ENCODE measurements at regions not wholly inside any gene's neighbourhood (a gene's known extent, or its start where the extent isn't known, plus 50 kb on each side); places are given as distances from the start of the nearest gene placed in this dataset.

DNA sequence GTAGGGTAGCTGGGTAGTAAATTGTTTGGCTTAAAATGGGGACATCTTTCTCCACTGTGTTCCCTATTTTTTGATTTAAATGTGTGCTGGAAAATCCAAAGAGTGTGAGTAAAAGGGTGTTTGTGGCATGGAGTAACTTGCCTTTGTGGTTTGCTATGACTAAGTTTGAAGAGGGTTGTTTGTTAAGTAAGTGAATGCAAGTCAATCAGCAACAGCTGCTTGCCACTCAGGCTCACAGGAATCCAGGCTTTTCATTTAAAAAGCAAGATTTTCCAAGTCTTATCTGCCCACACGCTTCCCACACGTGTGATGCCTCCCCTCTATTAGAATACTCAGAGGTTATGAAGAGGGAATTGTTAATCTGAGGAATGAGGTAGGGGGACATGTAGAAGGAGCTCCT lies 847.7 kb upstream of the RBFOX1 start:
- no peak for DNase-seq

- DNase-seq, result no peak
Measured at GRCh38 chr16:6484081-6484480, 848.6 kb upstream of the RBFOX1 start.

GRCh38 chr16:6483469-6484033 lies 849.1 kb upstream of the RBFOX1 start:
- DNase-seq, result no peak

GRCh38 chr16:6482696-6483468 lies 849.8 kb upstream of the RBFOX1 start:
- no peak for DNase-seq

DNA sequence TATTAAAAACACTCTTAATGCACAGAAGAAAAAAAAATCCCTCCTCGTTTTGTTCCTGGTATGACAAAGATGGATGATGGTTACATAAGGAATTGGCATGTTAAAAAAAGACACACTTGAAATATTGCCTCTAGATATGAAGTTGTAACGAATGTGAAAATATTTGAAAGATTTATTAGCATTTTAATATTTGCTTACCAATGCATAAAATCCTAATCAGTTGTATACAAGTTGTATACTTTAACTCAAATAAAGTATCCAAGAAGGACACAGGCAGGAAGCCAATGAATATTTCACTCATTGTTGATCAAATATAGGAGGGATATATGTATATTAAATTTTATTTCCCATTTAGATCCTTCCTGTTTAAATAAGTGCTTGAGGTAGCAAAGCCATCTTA lies 850.8 kb upstream of the RBFOX1 start:
- no peak for DNase-seq

DNA sequence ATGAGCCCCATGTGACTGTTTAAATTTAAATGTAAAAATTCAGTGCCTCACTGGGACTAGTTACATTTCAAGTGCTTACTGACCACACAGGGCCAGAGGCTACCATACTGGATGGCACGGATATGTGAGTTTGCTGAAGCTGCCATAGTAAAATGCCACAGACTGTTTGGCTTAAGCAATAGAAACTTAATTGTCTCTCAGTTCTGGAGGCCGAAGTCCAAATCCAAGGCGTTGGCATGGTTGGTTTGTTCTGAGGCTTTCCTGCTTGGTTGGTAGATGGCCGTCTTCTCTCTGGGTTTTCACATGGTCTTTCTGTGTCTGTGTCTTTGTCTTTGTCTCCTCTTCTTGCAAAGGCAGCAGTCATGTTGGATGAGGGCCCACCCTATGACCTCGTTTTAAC lies 878.9 kb upstream of the RBFOX1 start:
- no peak for DNase-seq

- no peak for DNase-seq
Measured at GRCh38 chr16:6447021-6447790, 885.4 kb upstream of the RBFOX1 start.

GRCh38 chr16:6446370-6446769 lies 886.3 kb upstream of the RBFOX1 start:
- DNase-seq, result no peak

- no peak for DNase-seq
Measured at GRCh38 chr16:6439129-6439528, 893.5 kb upstream of the RBFOX1 start.

DNA sequence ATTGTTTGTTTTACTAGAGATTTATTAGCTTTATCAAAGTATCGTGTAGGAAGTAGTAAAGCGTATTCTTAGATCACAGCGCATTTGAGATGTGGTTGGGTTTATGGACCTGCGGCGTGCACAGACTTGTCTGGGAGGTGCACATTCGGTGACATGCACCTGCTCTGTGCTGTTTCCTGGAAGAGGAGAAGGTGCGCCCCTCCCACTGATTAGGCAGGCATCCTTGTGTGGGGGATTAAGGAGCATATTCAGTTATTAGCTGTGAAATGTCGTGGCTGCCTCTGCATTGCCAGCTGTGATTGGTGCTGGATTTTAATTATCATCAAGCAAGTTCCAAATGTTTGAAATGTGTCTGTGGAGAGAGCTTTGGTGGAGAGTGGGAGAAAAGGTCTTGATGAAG lies 903.8 kb upstream of the RBFOX1 start:
- DNase-seq, result no peak

- no peak for DNase-seq
Measured at GRCh38 chr16:6427621-6428020, 905.0 kb upstream of the RBFOX1 start.

DNA sequence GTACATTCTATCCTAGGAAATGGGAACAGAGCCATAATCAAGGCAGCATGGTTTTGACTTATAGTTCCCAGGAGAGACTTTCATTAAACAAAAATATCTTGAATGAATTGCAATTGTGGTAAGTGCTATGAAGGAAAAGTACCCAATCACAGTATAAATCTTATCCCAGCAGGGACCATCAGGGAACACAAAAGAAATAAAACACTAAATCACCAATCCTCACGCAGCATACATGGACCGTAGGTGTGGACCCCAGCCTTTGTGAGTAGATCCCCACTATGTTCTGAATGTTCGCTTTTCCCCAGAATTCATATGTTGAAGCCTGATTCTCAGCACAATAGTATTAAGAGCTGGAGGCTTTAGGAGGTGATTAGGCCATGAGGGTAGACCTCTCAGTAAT lies 925.0 kb upstream of the RBFOX1 start:
- DNase-seq, result no peak

DNA sequence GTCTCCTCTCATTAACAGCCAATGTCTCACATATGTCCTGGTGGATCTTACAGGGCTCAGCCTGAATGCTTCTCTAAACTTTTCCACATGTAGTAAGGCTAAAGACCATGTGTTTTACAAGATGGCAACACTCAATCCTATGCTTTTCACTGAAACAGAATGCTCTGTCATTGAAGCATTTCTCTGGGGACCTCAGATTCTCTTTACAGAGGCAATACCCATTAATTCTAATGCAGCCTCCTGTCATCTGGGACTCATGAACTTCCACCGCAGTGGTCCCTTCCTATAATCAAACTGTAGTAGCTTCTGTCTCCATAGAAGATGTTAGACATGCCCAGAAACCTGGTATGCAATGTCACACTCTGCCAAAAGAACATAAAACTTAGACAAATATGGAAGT lies 926.6 kb upstream of the RBFOX1 start:
- DNase-seq, result no peak

DNA sequence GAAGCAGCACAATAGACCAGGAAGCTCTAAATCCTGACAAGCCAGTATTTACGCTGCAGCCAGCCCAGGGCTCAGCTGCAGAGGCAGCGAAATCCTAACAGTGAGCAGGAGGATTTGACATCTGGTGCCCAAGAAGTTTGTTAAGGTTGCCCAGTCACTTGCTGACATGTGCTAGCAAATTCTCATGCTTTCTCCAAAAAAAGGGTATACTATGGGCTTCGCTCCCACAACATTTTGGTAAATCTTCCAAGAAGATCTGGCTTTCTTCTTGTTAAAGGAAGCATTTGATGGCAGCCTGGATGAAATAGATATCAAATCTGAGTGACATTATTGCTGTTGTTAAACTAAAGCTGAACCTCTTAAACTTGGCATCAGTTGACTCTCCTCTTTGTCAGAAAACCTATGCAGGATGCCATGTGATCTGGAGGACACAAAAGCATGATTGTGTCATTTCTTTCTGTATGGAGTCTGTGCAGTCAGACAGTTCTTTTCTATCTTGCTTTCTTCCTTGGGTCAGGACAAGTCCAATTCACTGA lies 949.7 kb upstream of the RBFOX1 start:
- DNase-seq, result no peak

- DNase-seq, result no peak
Measured at GRCh38 chr16:6381896-6382295, 950.7 kb upstream of the RBFOX1 start.

- DNase-seq, result no peak
Measured at GRCh38 chr16:6377956-6378355, 954.7 kb upstream of the RBFOX1 start.

DNA sequence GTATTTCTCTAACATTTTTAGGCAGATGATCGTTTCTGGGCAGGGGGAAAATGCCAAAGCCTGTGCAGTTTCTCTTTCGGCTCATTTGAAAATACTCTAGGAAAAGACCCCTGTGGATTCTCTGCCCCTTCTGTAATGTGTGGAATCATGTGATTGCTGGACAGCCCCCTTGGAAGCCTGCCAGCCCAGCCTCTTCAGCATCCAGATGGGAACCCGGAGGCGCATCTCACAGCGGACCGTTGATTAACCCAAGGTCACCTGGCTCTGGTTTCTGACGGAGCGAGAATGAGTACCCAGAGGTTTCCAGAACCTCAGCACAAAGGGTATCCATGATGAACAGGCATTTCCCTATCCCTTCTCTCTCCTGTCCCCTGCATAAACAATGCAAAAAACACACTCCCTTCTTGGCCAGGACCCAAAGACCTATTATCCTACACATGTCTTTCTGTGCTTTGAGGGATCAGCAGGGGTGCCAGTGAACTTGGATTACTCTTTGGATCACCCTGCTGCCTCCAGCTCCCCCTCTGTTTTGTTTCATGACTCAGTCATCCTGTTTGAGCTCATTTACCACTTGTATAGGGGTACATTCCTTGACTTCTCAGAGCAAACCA lies 957.1 kb upstream of the RBFOX1 start:
- DNase-seq, result no peak

DNA sequence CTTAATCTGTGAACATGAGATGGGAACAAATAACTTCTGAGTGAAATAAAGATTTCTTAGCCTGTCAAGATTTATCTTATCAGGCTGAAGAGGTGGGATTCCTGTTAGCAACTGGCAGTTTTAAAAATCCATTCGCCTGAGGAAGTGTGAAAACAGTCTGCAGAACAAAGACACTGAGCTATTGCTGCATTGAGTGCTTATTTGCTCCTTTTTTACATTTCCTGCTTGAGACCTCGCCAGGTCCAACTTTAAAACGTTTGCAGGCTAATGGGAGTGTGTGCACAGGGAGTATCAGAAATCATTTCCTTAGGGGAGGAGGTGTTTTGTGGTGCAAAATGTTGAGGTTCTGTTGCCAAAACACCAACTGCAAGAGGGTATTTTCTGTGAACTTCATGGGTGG lies 957.8 kb upstream of the RBFOX1 start:
- no peak for DNase-seq

DNA sequence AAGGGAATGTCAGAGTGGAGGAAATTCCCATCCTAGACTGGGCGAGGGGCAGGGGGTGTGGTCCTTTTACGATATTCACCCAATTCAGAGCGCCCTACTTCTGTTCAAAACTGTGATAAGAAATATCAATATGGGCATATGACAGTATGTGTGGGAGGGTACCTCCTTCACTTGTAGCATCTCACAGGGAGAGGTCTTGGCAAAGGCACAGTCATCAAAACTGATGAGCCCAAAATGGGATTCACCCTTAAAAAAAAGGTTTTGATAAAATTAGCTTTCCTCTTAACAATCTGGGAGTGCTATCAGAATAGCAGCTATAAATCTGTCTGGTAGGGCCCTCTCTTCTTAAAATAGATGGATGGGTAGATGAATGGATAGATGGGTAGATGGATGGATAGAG lies 967.8 kb upstream of the RBFOX1 start:
- DNase-seq, result no peak

DNA sequence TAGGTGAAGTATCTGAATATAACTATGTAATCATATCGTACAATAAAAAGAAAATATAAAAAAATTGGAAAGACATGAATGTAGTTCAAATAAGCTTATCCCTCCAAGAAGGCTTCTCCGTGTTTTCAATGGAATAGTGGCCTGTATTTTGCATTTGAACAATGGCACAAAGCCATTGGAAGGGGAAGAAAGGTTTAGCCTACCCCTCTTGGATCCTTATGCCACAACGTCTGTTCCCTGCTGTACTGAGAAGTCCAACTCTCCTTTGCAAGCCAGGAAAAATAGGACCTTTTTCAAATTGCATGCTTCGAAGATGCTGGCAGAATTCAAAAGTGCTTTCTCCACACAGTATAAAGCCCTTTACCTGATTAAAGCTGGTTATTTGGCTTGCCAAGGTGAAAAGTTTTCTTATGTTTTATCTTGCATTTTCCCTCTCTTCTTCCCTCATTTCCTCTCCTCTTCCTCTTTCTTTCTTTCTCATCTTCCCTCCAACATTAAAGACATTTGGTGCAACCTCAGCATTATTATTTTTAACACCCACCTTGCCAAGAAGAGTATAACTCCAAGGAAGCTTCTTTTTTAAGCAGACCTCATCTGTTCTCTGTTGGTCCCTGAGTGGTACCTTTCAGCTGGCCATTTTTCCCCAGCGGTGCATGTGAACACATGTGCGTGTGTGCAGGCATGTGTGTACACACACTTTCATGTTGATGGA lies 968.6 kb upstream of the RBFOX1 start:
- no peak for DNase-seq

DNA sequence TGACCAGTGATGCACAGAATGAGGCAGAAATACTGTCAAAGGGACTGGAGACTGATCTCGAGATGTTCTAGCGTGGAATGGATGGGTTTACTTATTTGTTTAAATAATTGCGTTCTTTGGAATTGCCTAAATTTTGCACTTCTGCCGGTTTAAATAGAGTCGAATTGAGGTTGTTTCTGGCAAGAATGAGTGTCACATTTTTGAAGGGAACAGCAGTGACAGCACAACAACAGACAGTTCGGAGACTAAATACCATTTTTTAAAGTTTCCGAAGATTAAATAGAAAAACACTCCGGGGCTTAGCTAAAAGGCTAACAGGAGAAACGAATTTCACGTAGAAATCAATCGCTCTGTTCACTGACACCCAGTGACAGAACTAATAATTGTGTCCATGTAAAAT lies 969.2 kb upstream of the RBFOX1 start:
- no peak for DNase-seq

- no peak for DNase-seq
Measured at GRCh38 chr16:6362321-6362720, 970.3 kb upstream of the RBFOX1 start.

- DNase-seq, result no peak
Measured at GRCh38 chr16:6360641-6361040, 972.0 kb upstream of the RBFOX1 start.
